DND-41 (cell line): ENCODE measurements at regions not wholly inside any gene's neighbourhood (a gene's known extent, or its start where the extent isn't known, plus 50 kb on each side); places are given as distances from the start of the nearest gene placed in this dataset.

Experiments
- ATAC-seq: fragments of 200-7000 bp; cut with Tn5 transposase; 3 replicates; pipeline ENCODE4 v1.9.1; 2021; ENCODE audit warnings: low read depth; ENCODE audit not compliant: insufficient read depth
- DNase-seq: peaks from one replicate; pipeline ENCODE4 v3.0.0-alpha.2; 2020
- H2AFZ ChIP-seq: 2 replicates; pipeline ENCODE4 v1.6.0; 2012; ENCODE audit warnings: low read depth, low read length
- H3K27ac ChIP-seq: 2 replicates; pipeline ENCODE4 v1.5.1; 2012; ENCODE audit warnings: low read length, inconsistent platforms
- H3K27me3 ChIP-seq: fragments of 200-600 bp; sonication (generic); 2 replicates; pipeline ENCODE4 v1.6.0; 2012; ENCODE audit warnings: low read length, mild to moderate bottlenecking, inconsistent platforms; ENCODE audit not compliant: insufficient read depth, poor library complexity
- H3K36me3 ChIP-seq: 2 replicates; pipeline ENCODE4 v1.5.1; 2012; ENCODE audit warnings: low read length, inconsistent platforms; ENCODE audit not compliant: insufficient read depth
- H3K4me1 ChIP-seq: 2 replicates; pipeline ENCODE4 v1.5.1; 2012; ENCODE audit warnings: mild to moderate bottlenecking, low read length; ENCODE audit not compliant: insufficient read depth
- H3K4me2 ChIP-seq: 2 replicates; pipeline ENCODE4 v1.6.0; 2012; ENCODE audit warnings: mild to moderate bottlenecking, moderate library complexity, low read length, inconsistent platforms; ENCODE audit not compliant: insufficient read depth
- H3K4me3 ChIP-seq, 2 experiments: fragments of 200-600 bp in 1 of 2; shearing (Covaris generic) in 1 of 2; 2 replicates each; pipeline ENCODE4 v1.5.1; 2012 to 2016; ENCODE audit warnings: inconsistent platforms in 2 of 2, low read length in 2 of 2, mild to moderate bottlenecking in 2 of 2, low read depth in 1 of 2, moderate library complexity in 1 of 2
- H3K79me2 ChIP-seq: 2 replicates; pipeline ENCODE4 v1.6.0; 2012; ENCODE audit warnings: low read length, inconsistent platforms; ENCODE audit not compliant: insufficient read depth
- H3K9ac ChIP-seq: 2 replicates; pipeline ENCODE4 v1.6.0; 2012; ENCODE audit warnings: low read depth, mild to moderate bottlenecking, inconsistent platforms, low read length, moderate library complexity
- H3K9me3 ChIP-seq: 2 replicates; pipeline ENCODE4 v1.5.1; 2012; ENCODE audit warnings: low read length, moderate library complexity, mild to moderate bottlenecking, inconsistent platforms; ENCODE audit not compliant: insufficient read depth, severe bottlenecking
- H4K20me1 ChIP-seq: 2 replicates; pipeline ENCODE4 v1.6.0; 2012; ENCODE audit warnings: low read length; ENCODE audit not compliant: insufficient read depth
- EZH2 ChIP-seq: IDR thresholded peaks from 3 replicates; pipeline ENCODE4 v1.6.1; 2012; ENCODE audit warnings: borderline replicate concordance, low read depth, mild to moderate bottlenecking, moderate library complexity, low read length, inconsistent platforms; ENCODE audit not compliant: severe bottlenecking
- TF ChIP-seq, protein P1 (sequence below): IDR thresholded peaks from 2 replicates; pipeline ENCODE4 v1.5.1; 2012; ENCODE audit warnings: borderline replicate concordance, low read length, moderate library complexity, mild to moderate bottlenecking; ENCODE audit not compliant: poor library complexity, severe bottlenecking; ENCODE audit errors: extremely low read depth

DNA sequence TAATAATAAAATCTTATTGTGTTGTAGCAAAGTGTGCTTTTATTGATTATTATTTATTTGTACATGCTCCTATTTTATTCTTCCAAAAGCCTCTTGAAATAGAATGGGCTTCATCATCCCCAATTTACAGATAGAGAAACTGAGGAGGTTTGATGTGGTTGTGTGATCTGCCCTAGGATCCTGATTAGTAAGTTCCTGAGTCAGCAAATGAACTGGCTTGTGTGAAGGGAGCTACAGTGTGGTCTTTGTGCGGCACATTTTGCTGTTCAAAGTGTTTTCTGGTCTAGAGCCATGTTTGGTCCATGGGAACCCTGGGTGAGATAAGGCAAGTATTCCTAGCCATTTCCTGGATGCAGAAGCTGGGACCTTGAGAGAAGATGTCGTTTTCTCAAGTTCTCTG is 326.9 kb downstream of the MEIS1 start:
- Histone ChIP-seq H3K27me3 (no peaks in the 10 kb centered on the region), H3K36me3 (no peaks in the 10 kb centered on the region), H3K4me3 (no peak overlapping the region), H3K9ac (no peak overlapping the region), H2AFZ (no peak overlapping the region), H3K9me3 (no peaks in the 10 kb centered on the region), H3K27ac (no peak overlapping the region), H3K4me2 (no peak overlapping the region), H3K4me1 (no peaks in the 10 kb centered on the region), H4K20me1 (no peaks in the 10 kb centered on the region), H3K79me2 (no peaks in the 10 kb centered on the region)
- ATAC-seq (no peak), DNase-seq (no peak)
- no peak for TF ChIP-seq EZH2
- TF ChIP-seq, protein P1, sequence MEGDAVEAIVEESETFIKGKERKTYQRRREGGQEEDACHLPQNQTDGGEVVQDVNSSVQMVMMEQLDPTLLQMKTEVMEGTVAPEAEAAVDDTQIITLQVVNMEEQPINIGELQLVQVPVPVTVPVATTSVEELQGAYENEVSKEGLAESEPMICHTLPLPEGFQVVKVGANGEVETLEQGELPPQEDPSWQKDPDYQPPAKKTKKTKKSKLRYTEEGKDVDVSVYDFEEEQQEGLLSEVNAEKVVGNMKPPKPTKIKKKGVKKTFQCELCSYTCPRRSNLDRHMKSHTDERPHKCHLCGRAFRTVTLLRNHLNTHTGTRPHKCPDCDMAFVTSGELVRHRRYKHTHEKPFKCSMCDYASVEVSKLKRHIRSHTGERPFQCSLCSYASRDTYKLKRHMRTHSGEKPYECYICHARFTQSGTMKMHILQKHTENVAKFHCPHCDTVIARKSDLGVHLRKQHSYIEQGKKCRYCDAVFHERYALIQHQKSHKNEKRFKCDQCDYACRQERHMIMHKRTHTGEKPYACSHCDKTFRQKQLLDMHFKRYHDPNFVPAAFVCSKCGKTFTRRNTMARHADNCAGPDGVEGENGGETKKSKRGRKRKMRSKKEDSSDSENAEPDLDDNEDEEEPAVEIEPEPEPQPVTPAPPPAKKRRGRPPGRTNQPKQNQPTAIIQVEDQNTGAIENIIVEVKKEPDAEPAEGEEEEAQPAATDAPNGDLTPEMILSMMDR, result no peak

DNA sequence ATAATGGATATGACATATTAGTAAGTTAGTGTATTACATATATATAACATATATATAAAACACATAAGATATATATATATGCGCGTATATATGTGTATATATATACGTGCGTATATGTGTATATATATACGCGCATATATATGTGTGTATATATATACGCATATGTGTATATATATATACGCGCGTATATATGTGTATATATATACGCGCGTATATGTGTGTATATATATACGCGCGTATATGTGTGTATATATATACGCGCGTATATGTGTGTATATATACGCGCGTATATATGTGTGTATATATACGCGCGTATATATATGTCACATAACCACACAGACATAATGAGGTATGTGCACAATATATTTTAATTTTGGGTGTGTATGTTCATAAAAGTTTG is 327.8 kb downstream of the MEIS1 start:
- H3K4me2 ChIP-seq, result no peak overlapping the region
- H3K4me3 ChIP-seq, result no peak overlapping the region
- no peaks in the 10 kb centered on the region for H3K9me3 ChIP-seq
- H3K27ac ChIP-seq, result no peak overlapping the region
- H3K9ac ChIP-seq, result no peak overlapping the region
- ATAC-seq (no peak), DNase-seq (no peak)
- H3K36me3 ChIP-seq, result no peaks in the 10 kb centered on the region
- no peaks in the 10 kb centered on the region for H4K20me1 ChIP-seq
- H3K27me3 ChIP-seq, result no peaks in the 10 kb centered on the region
- H3K4me1 ChIP-seq, result no peaks in the 10 kb centered on the region
- H2AFZ ChIP-seq, result no peak overlapping the region
- TF ChIP-seq EZH2, result no peak
- TF ChIP-seq, protein P1, result no peak
- H3K79me2 ChIP-seq, result no peaks in the 10 kb centered on the region

DNA sequence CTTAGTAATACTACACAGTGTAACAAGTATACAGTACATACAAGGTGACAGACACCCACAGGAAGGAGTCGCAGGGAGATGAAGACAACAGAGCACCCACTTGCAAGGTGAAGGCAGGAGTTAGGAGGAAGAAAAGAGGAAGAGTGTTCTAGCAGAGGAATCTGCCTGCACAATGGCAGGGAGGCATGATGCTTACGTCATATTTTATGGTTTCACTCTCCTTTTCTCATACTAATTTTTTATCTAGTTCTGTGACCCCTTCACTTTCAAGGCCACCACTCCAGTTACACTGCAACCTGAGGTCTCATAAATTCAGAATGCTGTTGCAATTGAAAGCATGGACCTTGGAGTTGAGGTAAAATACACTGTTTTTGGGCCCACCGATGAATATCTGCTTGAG is 331.7 kb downstream of the MEIS1 start:
- H3K4me1 ChIP-seq, result no peaks in the 10 kb centered on the region
- H4K20me1 ChIP-seq, result no peaks in the 10 kb centered on the region
- H3K27me3 ChIP-seq, result no peaks in the 10 kb centered on the region
- no peak for ATAC-seq
- no peak overlapping the region for H3K27ac ChIP-seq
- no peaks in the 10 kb centered on the region for H3K36me3 ChIP-seq
- no peak for TF ChIP-seq EZH2
- TF ChIP-seq, protein P1, result no peak
- no peak overlapping the region for H3K9ac ChIP-seq
- H3K9me3 ChIP-seq, result no peaks in the 10 kb centered on the region
- H3K4me2 ChIP-seq, result no peak overlapping the region
- no peaks in the 10 kb centered on the region for H3K79me2 ChIP-seq
- no peak overlapping the region for H2AFZ ChIP-seq
- no peak for DNase-seq
- H3K4me3 ChIP-seq, result no peak overlapping the region
